ENCODE measurements at regions not wholly inside any gene's neighbourhood (a gene's known extent, or its start where the extent isn't known, plus 50 kb on each side); places are given as distances from the start of the nearest gene placed in this dataset.

DNA sequence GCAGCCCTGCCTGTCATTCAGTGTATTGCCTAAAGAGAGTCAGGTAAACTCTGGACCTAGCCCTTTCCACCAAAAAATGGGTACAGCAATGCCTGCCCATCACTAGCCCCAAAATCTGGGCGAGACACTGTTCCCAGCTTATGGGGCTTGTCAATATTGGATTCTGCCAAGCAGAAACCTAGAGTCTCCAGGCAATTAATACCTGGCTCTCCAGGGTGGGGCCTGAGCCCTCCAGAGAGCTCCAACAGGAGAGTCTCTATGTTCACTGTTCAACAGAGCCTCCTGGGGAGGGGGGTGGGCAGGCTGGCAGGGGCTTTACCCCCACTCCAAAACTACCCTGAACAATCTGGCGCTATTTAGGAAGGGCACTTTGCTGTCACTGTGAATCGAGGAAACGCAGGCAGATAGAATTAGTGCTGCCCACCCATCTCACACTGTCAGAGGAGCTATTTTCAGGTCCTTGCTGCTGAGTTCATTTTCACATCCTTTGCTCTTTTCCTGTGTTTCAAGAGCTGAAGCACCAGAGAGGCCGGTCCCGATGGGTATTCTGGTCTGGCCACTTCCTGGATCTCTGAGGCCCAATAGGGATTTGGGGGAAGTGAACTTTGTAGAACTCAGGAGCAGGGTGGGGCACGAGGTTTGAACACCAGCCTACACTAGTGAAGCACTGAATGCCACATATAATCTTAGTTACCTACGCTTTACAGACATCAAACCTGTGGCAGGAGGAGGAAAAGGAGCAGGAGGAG is 121.8 kb downstream of the C5orf15 start:
- peak overlapping the region in 1 of 10 donors; percentile 29 for H3K27ac Mint-ChIP-seq
- H3K4me3 Mint-ChIP-seq, result no peak overlapping the region
- POLR2A ChIA-PET, result interaction anchor here (0.7 kb wide), 1 partner anchor 97 kb away, joined by 5 read pairs; no protein-coding TSS in a partner anchor
- DNase-seq (no peak), ATAC-seq (no peak)
- peaks cover 3 to 35% (median 13%) of the 10 kb centered on the region in 4 donors for H3K4me1 Mint-ChIP-seq
- no peaks in the 10 kb centered on the region for H3K36me3 Mint-ChIP-seq
- H3K27me3 Mint-ChIP-seq, result peaks cover 0 to 6% (median 0%) of the 10 kb centered on the region in 5 donors
- peaks cover 0 to 2% (median 0%) of the 10 kb centered on the region in 9 donors for H3K9me3 Mint-ChIP-seq

DNA sequence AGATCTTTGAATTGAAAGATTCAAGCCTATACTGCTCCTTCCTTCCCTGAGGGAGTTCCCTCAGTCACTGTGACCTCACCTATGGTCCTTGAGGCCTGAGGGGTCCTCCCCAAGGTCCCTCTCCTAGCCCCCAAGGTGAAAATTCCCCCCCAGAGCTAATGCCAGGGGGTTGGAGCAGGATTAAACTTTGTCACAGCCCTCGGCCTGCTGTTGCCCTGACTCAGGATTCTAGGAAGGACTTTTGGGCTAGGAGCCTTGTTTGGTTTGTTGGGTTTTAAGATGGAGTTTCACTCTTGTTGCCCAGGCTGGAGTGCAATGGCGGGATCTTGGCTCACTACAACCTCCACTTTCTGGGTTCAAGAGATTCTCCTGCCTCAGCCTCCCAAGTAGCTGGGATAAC is 123.2 kb downstream of the C5orf15 start:
- Mint-ChIP-seq H3K27me3 (peaks cover 0 to 6% (median 0%) of the 10 kb centered on the region in 5 donors), H3K36me3 (no peaks in the 10 kb centered on the region), H3K27ac (no peak overlapping the region), H3K4me1 (peaks cover 3 to 35% (median 13%) of the 10 kb centered on the region in 4 donors), H3K4me3 (no peak overlapping the region), H3K9me3 (peaks cover 0 to 2% (median 0%) of the 10 kb centered on the region in 9 donors)
- DNase-seq (no peak), ATAC-seq (no peak)
- POLR2A ChIA-PET, result no interaction called here

DNA sequence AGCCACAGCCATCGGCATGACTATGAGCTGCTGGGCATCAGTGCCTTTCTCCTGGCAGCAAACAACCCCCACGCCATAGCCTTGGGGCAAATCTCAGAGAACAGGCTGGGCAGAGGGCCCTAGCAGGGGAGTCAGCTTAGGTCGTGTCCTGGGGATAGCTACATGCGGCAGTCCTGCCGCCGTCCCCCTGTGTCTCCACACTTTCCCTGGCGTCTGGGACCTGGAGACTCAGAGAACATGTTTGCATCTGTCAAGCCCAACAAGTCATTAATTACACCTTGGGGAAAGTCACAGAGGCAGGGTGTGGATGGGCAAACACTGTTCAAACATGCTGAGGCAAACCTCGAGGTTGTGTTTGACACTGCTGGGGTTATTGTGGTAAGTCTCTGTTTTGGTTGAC is 123.6 kb downstream of the C5orf15 start:
- H3K36me3 Mint-ChIP-seq, result no peaks in the 10 kb centered on the region
- POLR2A ChIA-PET, result interaction anchor here (0.6 kb wide), 1 partner anchor 24 kb away, joined by 3 read pairs; no protein-coding TSS in a partner anchor
- no peak overlapping the region for H3K27ac Mint-ChIP-seq
- peaks cover 0 to 2% (median 0%) of the 10 kb centered on the region in 9 donors for H3K9me3 Mint-ChIP-seq
- H3K27me3 Mint-ChIP-seq, result peaks cover 0 to 6% (median 0%) of the 10 kb centered on the region in 5 donors
- no peak overlapping the region for H3K4me3 Mint-ChIP-seq
- DNase-seq (no peak), ATAC-seq (no peak)
- H3K4me1 Mint-ChIP-seq, result peaks cover 5 to 31% (median 13%) of the 10 kb centered on the region in 4 donors

DNA sequence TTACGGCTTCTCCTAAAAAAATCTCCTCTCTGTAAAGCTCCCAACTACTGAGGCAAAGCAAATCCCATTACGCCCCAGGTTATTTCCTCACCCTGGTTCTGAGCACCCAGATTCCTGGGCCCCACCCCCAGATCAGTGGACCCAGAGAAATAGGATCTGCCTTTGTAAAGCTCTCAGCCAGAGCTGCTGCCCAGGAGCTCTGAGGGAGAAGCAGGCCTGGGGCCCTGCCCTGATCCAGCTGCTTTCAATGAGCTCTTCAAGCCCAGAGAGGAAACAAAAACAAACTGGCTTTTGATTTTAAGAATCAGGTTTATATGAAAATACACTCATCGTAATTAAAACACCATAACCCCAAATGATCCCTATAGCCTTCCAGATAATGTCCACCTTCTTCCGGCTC is 124.5 kb downstream of the C5orf15 start:
- POLR2A ChIA-PET, result no interaction called here
- Mint-ChIP-seq H3K27me3 (peaks cover 0 to 6% (median 0%) of the 10 kb centered on the region in 5 donors), H3K36me3 (no peaks in the 10 kb centered on the region), H3K9me3 (peaks cover 0 to 2% (median 0%) of the 10 kb centered on the region in 9 donors), H3K4me1 (peaks cover 5 to 22% (median 10%) of the 10 kb centered on the region in 4 donors), H3K4me3 (no peak overlapping the region), H3K27ac (peak overlapping the region in 2 of 10 donors; percentile 48 to 68)
- ATAC-seq (no peak), DNase-seq (no peak)

DNA sequence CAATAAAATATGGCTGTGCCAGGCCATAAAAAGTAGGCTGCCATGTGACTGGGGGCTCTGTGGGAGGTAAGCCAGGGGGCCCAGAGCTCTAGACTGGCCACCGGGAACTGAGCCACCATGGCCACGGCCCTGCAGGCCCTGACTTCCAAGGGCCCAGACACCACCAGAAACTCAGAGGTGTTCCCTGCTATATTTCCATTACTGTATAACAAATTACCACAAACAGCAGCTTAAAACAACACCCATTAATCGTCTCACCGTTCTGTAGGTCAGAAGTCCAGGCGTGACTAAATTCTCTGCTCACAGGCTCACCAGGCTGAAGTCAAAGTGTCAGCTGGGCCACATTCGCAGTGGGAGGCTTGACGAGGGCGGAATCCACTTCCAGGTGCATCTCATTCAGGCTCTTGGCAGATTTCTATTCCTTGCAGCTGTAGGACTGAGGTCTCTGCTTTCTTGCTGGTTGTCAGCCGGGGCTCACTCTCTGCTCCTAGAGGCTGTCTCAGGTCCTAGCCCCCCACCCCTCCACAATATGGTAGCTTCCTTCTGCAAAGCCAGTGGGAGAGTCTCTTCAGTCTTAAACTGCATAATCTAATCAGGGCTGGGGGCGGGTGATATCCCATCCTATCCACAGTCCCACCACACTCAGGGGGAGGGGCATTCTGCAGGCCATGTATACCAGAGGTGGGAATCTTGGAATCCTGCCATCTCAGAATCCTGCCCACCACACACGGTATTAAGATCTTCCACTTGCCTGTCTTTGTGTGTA is 125.4 kb downstream of the C5orf15 start:
- ATAC-seq, result no peak
- POLR2A ChIA-PET, result no interaction called here
- peaks cover 0 to 6% (median 0%) of the 10 kb centered on the region in 5 donors for H3K27me3 Mint-ChIP-seq
- no peak for DNase-seq
- H3K27ac Mint-ChIP-seq, result no peak overlapping the region
- H3K4me1 Mint-ChIP-seq, result peaks cover 5 to 13% (median 6%) of the 10 kb centered on the region in 4 donors
- no peaks in the 10 kb centered on the region for H3K36me3 Mint-ChIP-seq
- H3K4me3 Mint-ChIP-seq, result no peak overlapping the region
- H3K9me3 Mint-ChIP-seq, result peaks cover 0 to 2% (median 0%) of the 10 kb centered on the region in 9 donors

DNA sequence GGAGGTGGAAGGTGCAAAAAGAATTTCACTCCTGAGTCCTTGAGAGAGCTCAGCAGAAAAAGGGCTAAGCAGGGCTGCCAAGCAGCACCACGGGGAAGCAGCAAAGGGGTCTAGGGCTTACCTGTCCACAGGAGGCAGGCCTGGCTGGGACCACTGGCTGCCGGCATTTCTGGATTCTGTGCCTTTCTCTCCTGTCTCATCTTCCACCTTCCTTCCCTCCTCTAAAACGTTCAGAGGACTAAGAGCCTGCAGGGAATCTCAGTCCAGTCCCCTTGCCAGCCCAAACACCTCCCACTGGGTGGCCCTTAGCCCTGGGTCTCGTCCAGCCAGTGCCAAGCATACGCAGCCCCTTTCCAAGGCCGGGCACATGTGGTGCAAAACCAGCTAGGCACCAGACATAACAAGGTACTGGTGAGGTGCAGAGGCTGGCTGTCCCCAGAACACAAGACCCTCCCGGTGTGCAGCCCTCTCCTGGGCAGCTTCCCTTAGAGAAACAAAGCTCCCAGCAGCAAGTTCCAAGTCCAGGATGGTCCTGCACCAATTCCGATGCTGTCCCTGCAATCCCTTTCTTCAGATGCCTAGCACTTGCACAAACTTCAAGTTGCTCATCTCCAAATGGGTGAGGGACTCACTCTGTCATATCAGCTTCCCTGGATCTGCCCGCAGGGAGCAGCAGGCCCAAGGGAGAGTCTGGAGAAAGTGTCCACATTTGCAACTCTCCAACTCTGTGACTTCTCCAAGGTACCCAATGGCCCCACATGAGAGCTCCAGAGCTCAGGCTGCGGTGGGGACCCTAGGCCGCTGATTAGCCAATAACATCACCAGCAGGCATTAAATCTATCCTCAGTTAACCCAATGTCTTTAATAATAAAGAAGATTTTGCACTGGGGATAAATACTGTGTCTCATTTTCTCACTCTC is 126.3 kb downstream of the C5orf15 start:
- H3K36me3 Mint-ChIP-seq, result peaks cover 0 to 2% (median 0%) of the 10 kb centered on the region in 3 donors
- DNase-seq, result no peak

DNA sequence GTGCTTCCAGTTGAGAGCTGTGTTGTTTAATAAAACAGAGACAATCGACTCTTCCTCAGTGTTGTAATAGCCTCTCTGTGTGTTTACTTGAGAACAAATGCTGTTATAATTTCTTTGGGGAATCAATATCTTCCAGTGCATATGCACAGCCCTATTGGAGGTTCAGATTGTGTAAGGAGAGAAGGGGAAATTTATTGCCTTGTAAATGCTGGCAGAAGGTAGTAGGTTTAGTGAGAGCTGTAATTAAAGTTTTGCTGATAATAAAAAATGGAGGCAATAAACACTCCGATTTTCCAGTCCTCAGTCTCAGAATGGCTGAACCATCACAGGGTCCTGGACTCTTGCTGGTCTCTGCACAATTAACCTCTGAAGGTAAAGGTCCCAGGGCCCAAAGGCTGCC is 128.3 kb downstream of the C5orf15 start:
- peaks cover 0 to 5% (median 0%) of the 10 kb centered on the region in 4 donors for H3K4me1 Mint-ChIP-seq
- no peak overlapping the region for H3K4me3 Mint-ChIP-seq
- peak overlapping the region in 1 of 10 donors; percentile 2 for H3K27ac Mint-ChIP-seq
- POLR2A ChIA-PET, result no interaction called here
- peaks cover 0 to 3% (median 0%) of the 10 kb centered on the region in 5 donors for H3K27me3 Mint-ChIP-seq
- peaks cover 0 to 21% (median 8%) of the 10 kb centered on the region in 9 donors for H3K9me3 Mint-ChIP-seq
- no peak for DNase-seq
- peaks cover 0 to 20% (median 8%) of the 10 kb centered on the region in 3 donors for H3K36me3 Mint-ChIP-seq
- no peak for ATAC-seq

More for the DNA sequence above, 126.3 kb downstream of the C5orf15 start:
- Mint-ChIP-seq H3K4me1 (peaks cover 3 to 7% (median 5%) of the 10 kb centered on the region in 4 donors), H3K9me3 (peaks cover 0 to 4% (median 2%) of the 10 kb centered on the region in 9 donors), H3K27ac (no peak overlapping the region), H3K27me3 (peaks cover 0 to 6% (median 0%) of the 10 kb centered on the region in 5 donors), H3K4me3 (no peak overlapping the region)
- POLR2A ChIA-PET, result no interaction called here
- ATAC-seq, result no peak

DNA sequence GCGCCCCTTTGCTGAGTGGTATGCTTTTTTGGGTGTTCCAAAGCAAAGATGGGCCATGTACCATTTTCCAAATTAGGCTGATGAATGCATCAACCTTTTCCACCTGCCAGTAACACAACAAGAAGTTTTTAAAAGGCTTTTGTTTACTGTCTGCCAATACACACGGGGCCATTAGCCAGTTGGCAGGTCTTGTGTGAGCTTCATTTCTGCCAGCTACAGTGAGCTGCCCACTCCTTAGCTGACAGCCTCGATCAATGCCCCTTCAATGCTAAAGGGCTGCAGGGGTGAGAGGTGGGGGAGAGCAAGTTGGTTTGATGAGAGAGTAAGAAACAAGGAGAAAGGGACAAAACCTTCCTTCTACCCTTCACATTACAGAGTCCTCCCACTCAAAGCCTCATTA is 128.7 kb downstream of the C5orf15 start:
- H3K27ac Mint-ChIP-seq, result no peak overlapping the region
- POLR2A ChIA-PET, result no interaction called here
- no peak for DNase-seq

DNA sequence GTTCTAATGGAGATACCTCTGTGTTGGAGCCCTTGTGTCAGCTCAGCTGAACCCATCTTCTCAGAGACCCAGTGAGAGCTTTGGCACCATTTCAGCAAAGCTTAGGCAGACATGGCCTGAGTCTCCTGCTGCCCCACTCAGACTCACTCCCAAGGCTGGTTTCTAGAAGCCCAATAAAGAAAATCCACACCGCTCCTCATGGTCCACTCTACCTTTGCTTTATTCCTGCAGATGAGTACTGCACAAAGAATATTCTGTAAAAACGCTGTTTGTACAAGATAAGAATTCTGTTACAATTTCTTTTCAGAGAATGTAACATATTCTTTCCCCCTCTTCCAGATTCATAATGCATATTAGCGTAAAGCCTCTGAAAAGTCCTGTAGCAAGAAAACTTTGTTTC is 129.3 kb downstream of the C5orf15 start:
- no peak for DNase-seq
- POLR2A ChIA-PET, result no interaction called here
- ATAC-seq, result no peak
- Mint-ChIP-seq H3K27ac (no peak overlapping the region), H3K9me3 (peaks cover 0 to 22% (median 8%) of the 10 kb centered on the region in 9 donors), H3K36me3 (peaks cover 0 to 20% (median 8%) of the 10 kb centered on the region in 3 donors), H3K4me1 (peaks cover 0 to 4% (median 0%) of the 10 kb centered on the region in 4 donors), H3K27me3 (peaks cover 0 to 3% (median 0%) of the 10 kb centered on the region in 5 donors), H3K4me3 (no peak overlapping the region)

More for the DNA sequence above, 128.7 kb downstream of the C5orf15 start:
- H3K27me3 Mint-ChIP-seq, result peaks cover 0 to 3% (median 0%) of the 10 kb centered on the region in 5 donors
- no peak for ATAC-seq
- peaks cover 0 to 20% (median 8%) of the 10 kb centered on the region in 3 donors for H3K36me3 Mint-ChIP-seq
- H3K9me3 Mint-ChIP-seq, result peaks cover 0 to 22% (median 8%) of the 10 kb centered on the region in 9 donors
- peaks cover 0 to 5% (median 0%) of the 10 kb centered on the region in 4 donors for H3K4me1 Mint-ChIP-seq
- H3K4me3 Mint-ChIP-seq, result no peak overlapping the region

DNA sequence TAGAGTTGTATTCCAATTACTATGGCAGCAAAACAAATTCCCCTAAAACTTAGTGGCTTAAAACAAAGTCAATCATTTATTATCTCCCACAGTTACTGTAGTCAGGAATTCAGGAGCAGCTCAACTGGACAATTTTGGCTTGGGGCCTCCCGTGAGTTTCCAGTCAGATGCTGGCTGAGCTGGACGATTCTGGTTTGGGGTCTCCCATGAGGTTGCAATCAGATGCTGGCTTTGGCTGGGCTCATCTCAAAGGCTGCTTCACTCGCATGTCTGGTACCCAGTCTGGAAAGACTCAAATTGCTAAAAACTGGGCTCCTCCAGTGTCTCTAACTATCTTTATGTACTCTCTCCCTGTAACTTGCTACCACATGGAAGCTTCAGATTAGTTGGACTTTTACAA is 130.1 kb downstream of the C5orf15 start:
- POLR2A ChIA-PET, result no interaction called here
- H3K9me3 Mint-ChIP-seq, result peaks cover 0 to 22% (median 8%) of the 10 kb centered on the region in 9 donors
- H3K27ac Mint-ChIP-seq, result no peak overlapping the region
- H3K36me3 Mint-ChIP-seq, result peaks cover 0 to 20% (median 8%) of the 10 kb centered on the region in 3 donors
- H3K4me3 Mint-ChIP-seq, result no peak overlapping the region
- ATAC-seq, result no peak
- H3K27me3 Mint-ChIP-seq, result peaks cover 0 to 3% (median 0%) of the 10 kb centered on the region in 5 donors
- DNase-seq, result no peak
- peaks cover 0 to 2% (median 0%) of the 10 kb centered on the region in 4 donors for H3K4me1 Mint-ChIP-seq

DNA sequence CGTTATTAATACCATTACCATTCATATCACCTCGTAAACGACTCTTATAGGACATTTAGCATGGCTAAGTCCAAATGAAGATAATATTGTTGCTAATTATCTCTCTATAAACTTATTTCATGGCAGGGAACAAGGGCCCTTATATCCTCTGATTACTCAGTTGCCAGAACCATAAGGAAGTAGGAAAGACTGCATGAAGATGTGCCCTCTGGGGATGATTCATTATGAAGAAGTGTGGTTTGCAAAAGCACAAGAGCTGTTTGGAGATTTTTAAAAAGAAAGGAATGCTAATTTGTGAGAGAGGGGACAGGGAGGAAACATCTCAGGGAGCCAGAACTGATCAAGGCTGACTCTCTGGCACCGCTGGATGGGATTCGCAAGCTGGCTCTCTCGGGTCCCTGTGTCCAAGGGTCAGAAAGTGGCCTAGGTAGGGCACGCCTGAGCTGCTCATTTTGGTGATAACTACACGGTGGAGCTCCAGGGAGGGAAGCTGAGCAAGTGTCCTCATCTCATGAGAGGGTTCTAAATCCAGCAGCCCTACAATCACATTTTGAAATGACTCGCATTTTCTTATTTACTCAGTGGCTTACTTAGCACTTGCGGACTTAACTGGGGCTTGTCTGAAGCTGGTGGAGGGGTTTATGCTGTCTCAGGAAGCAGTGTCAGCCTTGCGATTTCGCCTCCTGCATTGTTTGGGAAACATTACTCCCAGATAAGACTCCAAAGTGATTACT is 136.8 kb downstream of the C5orf15 start:
- Mint-ChIP-seq H3K27me3 (no peaks in the 10 kb centered on the region), H3K27ac (no peak overlapping the region), H3K9me3 (peaks cover 0 to 16% (median 8%) of the 10 kb centered on the region in 9 donors), H3K4me3 (no peak overlapping the region), H3K4me1 (peaks cover 4 to 21% (median 9%) of the 10 kb centered on the region in 4 donors), H3K36me3 (peaks cover 0 to 14% (median 8%) of the 10 kb centered on the region in 3 donors)
- no peak for DNase-seq
- no peak for ATAC-seq
- POLR2A ChIA-PET, result no interaction called here

All from naive thymus-derived CD8-positive, alpha-beta T cell (primary cell).